NB4 (cell line): ENCODE measurements at regions not wholly inside any gene's neighbourhood (a gene's known extent, or its start where the extent isn't known, plus 50 kb on each side); places are given as distances from the start of the nearest gene placed in this dataset.

Experiments
- DNase-seq: peaks from one replicate; pipeline ENCODE4 v3.0.0; 2010; ENCODE audit warnings: low read depth
- H3K4me3 ChIP-seq: one replicate; pipeline ENCODE4 v1.5.1; 2011; ENCODE audit warnings: mild to moderate bottlenecking, low read depth, low read length, moderate library complexity
- MYC ChIP-seq: IDR thresholded peaks from 2 replicates; pipeline ENCODE4 v1.6.1; 2011; ENCODE audit warnings: low read depth, low read length
- POLR2A ChIP-seq: IDR thresholded peaks from 2 replicates; pipeline ENCODE4 v1.6.1; 2011; ENCODE audit warnings: mild to moderate bottlenecking; ENCODE audit not compliant: insufficient read length; ENCODE audit errors: extremely low read depth
- TF ChIP-seq, protein P1 (sequence below): IDR thresholded peaks from one replicate; pipeline ENCODE4 v1.5.1; 2012; ENCODE audit warnings: low read depth, low read length
- TF ChIP-seq, protein P2 (sequence below): IDR thresholded peaks from 2 replicates; pipeline ENCODE4 v1.6.1; 2011; ENCODE audit warnings: low read depth, low read length

DNA sequence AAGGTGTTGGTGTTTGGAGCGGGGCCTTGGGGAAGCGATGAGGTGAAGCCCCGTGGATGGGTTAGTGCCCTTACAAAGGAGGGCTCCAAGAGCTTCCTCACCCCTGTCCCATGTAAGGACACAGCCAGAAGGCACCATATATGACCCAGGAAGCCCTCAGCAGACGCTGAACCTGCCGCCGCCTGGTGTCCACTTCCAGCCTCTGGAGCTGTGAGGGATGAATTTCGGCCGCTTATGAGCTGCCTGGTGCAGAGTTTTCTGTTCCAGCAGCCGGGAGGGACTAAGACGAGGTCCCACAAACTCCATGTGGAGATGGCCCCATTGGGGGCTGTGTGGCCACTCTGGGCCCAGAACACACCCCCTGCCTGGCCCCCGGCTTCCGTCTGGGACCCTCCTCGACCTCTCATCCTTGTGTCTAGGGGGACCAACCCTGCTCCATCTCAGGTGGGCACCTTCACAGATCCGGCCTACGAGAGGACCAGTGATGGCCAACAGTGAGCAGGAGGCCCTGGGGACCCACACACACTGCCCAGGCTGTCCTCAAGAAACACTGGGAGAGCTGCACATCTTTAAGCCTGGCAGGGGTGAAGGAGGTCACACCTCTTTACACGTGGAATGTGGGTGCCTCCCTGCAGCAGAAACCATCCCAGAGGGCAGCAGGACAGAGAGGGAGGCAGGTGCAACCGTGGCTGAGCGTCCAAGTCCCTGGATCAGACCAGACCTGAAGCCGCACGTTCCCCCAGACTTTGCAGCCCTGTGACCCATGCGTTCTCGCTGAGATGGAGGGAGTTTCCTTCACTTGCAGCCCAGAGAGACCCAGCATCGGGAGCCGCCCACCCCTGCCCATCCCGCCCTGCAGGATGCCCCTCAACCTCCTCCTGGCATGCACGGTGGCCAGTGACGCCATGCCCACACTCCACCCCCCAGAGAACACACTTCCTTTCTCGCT lies 96.1 kb downstream of the PDGFA start:
- TF ChIP-seq MYC = no peak
- TF ChIP-seq, protein P1, sequence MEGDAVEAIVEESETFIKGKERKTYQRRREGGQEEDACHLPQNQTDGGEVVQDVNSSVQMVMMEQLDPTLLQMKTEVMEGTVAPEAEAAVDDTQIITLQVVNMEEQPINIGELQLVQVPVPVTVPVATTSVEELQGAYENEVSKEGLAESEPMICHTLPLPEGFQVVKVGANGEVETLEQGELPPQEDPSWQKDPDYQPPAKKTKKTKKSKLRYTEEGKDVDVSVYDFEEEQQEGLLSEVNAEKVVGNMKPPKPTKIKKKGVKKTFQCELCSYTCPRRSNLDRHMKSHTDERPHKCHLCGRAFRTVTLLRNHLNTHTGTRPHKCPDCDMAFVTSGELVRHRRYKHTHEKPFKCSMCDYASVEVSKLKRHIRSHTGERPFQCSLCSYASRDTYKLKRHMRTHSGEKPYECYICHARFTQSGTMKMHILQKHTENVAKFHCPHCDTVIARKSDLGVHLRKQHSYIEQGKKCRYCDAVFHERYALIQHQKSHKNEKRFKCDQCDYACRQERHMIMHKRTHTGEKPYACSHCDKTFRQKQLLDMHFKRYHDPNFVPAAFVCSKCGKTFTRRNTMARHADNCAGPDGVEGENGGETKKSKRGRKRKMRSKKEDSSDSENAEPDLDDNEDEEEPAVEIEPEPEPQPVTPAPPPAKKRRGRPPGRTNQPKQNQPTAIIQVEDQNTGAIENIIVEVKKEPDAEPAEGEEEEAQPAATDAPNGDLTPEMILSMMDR = no peak
- TF ChIP-seq, protein P2, sequence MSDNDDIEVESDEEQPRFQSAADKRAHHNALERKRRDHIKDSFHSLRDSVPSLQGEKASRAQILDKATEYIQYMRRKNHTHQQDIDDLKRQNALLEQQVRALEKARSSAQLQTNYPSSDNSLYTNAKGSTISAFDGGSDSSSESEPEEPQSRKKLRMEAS = no peak
- no peak for TF ChIP-seq POLR2A
- H3K4me3 ChIP-seq = no peak overlapping the region
- DNase-seq = no peak

DNA sequence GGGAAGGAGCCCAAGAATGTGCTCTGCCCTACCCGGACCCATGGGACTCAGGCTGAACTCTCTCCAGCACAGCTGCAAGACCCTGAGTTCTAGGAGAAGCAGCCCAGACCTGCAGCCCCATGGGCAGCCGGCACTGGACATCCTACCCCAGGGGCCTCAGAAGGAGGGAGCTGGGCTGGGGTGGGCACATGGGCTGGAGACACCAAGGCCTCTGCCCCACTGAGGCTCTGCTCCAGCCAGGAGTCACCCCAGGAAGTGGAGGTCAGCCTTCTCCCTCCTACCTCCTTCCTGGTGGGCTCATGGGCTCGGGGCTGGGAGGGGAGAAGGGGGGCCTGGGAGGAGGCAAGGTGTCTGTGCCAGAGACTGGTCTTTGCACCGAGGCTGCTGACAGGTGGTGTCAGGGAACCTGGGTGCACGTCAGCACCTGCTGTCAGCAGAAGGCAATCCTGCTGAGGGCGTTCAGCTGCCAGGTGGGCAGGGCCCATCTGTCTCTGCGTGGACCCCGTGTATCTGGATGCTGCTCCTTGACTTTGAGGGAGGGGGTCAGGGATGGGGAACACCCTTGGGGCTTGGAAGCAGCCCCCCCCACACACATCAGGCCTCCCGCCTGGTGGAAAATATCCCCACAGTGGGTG lies 95.2 kb downstream of the PDGFA start:
- no peak for TF ChIP-seq MYC
- TF ChIP-seq, protein P1 = no peak
- TF ChIP-seq, protein P2 = no peak
- TF ChIP-seq POLR2A = no peak
- no peak for DNase-seq
- no peak overlapping the region for H3K4me3 ChIP-seq

DNA sequence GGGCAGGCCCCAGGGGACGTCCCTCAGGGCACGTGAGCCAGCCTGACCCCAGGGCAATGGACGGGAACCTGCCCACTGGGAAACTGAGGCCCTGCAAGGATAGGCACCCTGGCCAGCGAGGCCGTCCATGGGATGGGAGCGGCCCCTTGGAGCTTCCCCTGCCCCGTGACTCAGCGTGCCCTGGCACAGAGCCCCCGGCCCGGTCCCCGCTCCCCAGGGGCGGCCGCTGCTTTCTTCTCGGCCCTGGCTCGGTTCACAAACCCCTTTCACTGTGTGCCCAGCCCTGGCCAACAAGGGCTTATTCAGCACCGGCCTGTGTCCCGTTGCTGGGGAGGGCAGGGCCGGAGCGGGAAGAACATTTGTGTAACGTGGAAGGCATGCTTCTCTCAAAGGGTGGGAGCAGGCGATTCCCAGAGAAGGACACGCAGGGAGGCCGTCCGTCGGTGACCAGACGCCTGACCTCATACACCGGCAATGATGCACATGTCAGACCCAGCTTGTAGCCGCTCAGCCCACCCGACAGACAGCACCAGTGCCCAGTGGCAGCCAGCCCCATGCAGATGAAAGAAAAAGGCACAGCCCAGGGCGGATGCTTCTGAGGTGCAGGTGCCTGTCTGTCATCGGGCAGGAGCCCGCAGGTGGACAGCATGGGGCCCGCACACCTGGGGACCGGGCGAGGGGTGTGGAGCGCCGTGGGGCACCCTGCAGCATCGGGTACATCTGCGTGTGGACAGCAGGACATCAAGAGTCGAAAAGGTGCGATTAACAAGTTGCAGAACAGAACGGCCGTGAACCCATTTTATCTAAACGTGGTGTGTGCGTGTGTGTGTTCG lies 94.5 kb downstream of the PDGFA start:
- no peak for DNase-seq
- no peak overlapping the region for H3K4me3 ChIP-seq
- TF ChIP-seq, protein P1 = no peak
- TF ChIP-seq, protein P2 = no peak
- TF ChIP-seq MYC (no peak), POLR2A (no peak)

DNA sequence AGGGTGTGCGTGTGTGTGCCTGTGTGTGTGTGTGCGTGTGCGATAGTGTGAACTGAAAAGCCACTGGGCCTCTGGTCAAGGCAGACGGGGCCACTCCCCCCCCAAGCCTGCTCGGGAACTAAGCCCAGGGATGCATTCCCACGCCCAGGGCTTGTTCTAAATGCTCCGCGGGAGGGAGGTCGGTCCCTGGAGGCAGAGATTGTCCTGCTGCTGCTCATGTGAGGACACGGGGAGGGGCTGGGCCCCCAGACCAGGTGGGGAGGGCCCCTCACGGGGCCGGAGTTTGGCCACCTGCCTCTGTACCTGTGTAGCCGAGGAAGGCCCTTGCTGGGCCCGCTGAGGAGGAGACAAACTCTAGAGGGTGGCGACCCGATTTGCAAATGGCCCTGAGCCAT lies 93.9 kb downstream of the PDGFA start:
- TF ChIP-seq, protein P1 = no peak
- TF ChIP-seq, protein P2 = no peak
- TF ChIP-seq POLR2A = no peak
- TF ChIP-seq MYC = no peak
- DNase-seq = no peak
- no peak overlapping the region for H3K4me3 ChIP-seq

DNA sequence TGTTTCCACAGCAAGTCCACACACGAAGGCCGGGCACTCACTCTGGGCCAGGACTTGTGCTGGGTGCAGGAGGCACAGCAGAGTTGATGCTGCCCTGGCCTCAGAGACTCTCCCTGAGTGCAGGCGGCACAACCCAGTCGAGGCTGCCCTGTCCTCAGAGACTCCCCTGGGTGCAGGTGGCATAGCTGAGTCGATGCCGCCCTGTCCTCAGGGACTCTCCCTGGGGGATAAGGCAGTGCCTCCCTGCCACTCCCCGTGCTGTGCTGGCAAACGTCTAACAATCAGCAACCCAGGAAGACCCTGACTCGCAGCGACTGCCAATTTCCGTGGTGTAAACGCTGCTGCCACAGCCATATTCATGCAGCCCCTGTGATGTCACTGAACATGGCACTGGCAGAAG lies 93.1 kb downstream of the PDGFA start:
- H3K4me3 ChIP-seq = no peak overlapping the region
- no peak for DNase-seq
- TF ChIP-seq, protein P2 = no peak
- TF ChIP-seq MYC = no peak
- TF ChIP-seq, protein P1 = no peak
- TF ChIP-seq POLR2A = no peak
